ENCODE measurements at regions not wholly inside any gene's neighbourhood (a gene's known extent, or its start where the extent isn't known, plus 50 kb on each side); places are given as distances from the start of the nearest gene placed in this dataset.

DNA sequence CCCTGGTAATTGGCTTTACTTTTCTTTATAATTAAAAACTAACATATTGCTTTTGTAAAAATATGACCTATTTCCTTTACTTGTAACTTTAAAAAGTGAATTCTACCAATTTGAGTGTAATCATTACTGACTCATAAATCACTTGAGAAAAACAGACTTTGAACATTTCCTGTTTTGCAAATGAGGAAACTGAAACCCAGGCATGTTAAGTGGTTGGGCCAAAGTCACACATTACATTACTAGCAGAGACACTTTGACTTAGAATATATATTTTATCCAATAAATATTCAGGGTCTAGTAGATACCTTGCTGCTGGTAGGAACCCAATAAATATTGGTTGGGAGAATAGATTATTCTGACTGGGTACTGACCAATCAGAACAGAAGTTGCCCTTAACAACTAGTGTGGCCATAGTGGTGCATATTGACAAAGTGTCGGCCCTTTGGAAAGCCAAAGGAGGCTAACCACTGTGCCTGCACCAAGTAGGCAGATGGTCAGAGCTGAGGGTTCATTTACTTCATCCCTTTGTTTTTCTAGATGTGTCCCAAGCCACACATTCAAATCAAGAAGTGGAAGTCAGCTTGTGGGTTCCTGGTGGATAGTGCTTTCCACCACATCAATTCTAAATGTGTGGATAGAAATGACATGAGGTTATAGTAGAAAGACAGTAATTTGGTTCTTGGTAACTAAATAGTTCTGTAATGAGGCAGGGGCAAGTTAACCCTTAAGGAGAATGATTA lies 365.1 kb upstream of the RIOK2 start:
- TF ChIP-seq RAD21 (conservative IDR thresholded peaks at IDR 0.05): no peak
- TF ChIP-seq TAF1 (IDR thresholded peaks at IDR 0.05; ENCODE audit: low read depth): no peak
- TF ChIP-seq POLR2AphosphoS5 (IDR thresholded peaks at IDR 0.05): no peak
